T-helper 2 cell treated with Interferon-gamma antibody and Interleukin-4, amounts not matched to agents 100 ng/mL and 5 ng/mL, for 36 hours (primary cell): ENCODE measurements at regions not wholly inside any gene's neighbourhood (a gene's known extent, or its start where the extent isn't known, plus 50 kb on each side); places are given as distances from the start of the nearest gene placed in this dataset.

ENCODE experiments used
- intact Hi-C: fragments of 100-400 bp; cut with micrococcal nuclease; formaldehyde crosslinking; loops from one replicate; pipeline ENCODE4 v1.15.1; 2023

DNA sequence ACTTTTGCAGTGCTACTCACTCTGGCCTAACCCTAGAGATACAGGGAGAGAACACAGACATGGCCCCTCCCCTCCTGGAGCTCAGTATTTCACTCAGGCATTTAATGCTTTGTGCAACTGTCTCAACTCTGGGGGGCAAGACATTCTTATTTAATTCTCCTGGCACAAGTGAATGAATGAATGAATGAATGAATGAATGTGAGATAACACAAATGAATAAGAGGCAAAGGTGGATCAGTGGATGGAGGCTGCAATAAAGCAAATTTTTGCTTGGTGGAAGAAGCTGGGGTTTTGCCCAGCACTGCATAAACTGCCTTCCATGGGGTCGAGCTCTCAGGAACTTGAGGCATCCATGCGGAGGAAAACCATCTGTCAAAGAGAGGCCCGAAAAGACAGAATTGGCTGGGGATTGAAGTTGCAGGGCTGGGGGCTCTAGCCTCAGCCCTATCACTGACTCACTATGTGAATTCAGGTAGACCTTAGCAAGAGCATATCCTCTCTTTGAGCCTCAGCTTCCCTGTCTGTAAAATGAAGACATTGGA lies 441.4 kb upstream of the ZMIZ1 start:
- intact Hi-C loops = no loop called here

DNA sequence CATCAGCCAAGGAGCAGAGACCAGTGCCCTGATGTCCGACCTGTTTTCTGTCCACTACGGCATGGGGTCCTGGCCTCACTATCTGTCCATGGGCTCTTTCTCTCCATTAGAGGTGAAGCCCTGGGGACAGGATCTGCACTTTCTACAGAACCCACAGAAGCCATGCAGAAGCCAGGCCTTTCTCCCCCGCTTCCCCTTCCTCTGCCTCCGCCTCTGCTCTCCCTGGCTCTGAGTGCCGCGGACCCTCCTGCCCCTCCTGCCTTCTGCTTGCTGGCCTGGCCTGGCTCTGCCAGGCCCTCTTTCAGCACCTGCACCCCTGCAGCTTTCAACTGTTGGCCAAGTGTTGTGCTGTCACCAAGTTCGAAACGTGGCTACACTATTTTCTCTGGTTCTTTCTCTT lies 439.8 kb upstream of the ZMIZ1 start:
- intact Hi-C loops = no loop called here

DNA sequence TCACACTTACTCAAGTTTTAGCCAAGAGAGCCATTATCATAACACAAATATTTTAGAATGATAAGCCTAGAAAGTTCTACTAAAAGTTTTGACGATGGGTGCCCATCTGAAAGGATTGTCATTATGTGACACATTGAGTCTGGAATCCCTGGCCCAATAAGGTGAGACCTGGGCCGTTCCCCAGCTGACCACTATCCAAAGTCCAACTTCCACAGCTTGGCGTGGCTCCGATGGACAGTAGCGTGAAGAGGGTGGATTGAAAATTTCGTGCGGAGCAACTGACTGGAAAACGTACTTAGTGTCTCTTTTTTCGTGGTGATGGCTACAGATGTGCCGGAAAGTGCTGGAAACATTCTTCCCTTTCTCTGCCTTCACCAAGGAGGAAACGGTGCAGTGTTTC lies 439.0 kb upstream of the ZMIZ1 start:
- intact Hi-C loops = no loop called here

DNA sequence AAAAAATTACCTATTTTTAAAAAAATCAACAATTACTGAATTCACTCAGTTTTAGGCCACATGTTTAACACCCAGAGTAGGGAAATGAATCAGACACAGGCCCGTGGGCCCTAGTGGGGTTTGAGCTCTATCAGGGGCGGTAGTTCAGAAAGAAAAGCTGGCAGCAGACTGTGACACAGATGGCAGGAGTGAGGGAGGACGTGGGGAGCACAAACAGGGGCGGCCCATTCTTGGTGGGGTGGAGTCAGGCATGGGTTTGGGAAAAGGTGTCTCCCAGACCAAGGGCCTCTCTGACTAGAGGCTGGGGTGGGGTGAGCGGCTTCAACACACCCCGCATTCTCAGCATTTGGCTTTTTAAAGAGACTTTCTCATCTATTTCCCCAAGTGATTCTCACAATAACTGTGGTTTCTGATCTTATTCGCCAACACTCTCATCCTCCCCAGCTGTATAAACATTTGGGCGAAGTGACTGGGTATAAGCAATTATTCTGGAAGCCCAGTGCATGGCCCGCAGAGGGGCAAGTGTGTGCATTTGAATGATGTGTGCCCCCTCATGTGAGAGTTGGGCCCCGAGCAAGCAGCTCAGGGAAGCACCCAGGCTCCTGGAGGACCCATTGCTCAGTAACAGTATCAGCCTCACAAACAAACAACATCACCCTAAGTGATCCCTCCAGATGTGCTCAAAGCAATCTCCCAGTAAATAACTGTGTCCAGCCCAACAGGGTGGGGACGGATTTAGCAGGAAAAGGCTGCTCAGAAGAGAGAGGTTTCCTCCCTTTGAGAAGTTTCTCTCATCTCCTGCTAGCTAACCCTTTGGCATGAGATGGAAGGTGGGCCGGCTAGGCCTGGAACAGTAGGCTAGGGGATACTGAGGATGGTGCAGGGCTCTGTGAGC lies 437.6 kb upstream of the ZMIZ1 start:
- intact Hi-C loops = no loop called here

DNA sequence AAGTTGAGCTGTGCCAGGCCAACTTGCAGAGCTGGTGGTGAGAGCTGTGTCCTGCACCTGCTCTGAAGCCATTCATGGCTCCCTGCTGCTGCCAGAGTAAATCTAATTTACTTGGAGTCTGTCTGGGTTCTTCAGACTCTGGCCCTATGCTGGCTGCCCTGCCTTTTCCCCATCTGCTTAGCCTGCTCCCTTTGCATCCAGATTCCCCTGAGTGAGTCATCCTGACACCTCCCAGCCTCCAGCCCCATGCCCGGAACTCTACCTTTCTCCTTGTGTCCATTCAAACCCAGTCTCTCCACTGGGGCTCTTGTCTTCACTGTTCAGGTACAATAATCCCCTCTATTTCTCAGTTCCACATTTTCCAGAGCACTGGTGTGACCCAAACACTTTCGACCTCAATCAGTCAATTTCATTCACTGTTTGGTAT lies 434.4 kb upstream of the ZMIZ1 start:
- intact Hi-C loops = no loop called here

DNA sequence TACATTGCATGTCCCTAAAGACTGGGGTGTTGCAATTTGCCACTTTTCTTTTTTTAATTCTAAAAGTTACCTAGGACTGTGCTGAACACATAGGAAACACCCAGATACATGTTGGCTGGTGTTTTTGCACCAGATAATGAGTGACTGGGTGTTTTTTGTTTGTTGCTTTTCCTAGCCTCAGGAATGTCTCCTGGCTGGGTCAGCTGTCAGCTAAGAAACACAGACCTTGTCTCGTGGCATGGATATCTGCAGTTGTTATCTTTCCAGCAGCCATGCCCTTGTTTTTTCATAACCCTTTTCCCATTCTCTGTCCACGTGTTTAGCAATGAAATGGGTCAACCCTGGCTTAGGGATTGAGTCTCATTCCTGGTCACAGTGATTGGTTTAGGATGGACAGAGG lies 433.9 kb upstream of the ZMIZ1 start:
- intact Hi-C loops = no loop called here

DNA sequence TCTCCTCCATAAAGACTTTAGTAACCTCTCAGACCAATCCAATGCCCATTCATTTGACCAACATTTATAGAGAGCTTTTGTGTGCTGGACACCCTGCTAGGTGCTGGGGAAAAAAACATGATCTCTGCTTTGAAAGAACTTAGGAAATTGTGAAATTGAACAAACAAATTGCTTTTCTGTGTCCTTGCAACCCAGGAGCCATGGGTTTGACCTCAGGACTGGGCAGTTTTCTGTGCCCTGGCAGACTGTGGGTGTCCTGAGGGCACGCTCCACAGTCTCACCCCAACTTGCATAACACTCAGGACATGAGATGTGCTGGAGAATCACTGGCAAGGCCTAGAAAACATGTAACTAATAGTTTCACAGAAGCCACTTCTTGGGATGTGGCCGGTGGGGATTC lies 429.1 kb upstream of the ZMIZ1 start:
- intact Hi-C loops = no loop called here

DNA sequence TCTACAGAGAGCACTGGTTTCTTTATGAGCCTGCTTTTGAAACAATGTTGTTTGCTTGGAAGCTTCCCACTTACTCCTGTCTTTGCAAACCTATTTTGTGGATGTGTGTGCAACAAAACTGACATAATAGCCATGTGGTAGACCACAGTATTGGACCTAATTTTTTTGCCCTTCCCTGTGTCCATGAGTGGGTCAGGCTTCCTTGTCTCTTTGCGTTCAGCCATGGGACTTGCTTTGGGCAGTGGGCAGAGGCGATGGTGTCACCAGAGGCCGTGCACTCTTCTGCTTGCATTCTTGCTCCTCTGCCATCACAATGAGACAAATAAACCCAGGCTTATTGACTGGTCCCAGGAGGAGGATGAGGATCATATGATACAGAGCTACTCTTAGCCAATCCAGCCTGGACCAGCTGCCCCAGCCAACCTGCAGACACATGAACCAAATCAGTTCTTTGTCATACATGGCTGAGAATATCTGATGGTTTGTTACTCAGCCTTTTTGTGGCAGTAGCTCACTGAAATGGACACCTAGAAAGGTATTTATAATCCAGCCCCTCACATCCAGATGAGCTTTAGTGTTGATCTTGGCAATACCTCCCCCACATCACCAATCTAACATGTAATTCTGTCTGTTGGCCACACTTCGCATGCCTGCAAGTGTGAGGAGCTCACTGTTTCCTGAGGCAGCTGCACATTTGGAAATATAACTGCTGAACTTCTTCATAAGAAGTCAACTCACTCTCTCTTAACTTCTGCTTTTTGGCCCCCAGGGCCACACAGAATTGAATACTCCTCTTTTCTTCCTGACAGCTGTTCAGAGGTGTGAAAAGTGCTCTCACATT lies 427.8 kb upstream of the ZMIZ1 start:
- intact Hi-C loops = no loop called here

DNA sequence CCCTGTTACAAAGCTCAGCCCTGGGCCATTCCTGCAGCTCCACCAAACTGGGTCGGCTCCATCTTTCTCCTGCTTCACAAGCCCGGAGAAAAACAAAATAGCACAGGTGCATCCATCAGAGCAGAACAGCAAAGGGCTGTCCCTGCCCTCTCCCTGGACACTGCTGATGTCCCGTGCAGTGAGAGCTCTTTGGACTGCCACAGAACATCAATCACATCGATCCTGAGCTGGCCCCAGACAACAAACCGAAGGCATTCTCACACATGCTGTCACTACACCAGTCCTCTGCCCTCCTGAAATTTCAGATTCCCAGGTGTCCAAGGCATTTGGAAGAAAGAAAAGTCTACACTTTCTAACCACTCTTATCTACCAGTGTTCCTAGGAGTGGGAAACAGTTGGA lies 427.1 kb upstream of the ZMIZ1 start:
- intact Hi-C loops = no loop called here

DNA sequence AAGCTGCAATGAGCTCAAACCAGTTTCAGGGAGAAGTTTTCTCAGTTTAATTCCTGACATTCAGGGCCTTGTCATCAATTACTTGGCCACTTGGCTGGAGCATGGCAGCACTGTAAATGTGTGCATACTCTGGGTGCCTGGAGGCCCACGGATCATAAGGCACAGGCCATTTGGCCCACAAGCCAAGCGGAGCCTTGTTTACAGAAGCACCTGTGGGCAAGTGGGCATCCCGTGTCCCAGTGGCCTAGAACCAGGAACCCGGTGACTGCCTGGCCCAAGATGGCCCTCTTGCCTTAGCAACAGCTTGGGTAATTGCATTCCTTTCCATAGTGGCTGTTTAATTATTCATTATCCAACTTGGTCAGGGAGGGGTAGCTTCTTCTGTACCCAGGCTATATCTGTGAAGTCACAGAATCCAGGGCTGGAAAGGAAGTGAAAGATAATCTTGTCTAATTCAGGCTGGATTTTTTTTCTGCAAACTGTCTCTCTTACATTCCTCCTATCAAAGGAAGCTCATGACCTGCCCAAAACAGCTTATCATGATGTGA lies 426.4 kb upstream of the ZMIZ1 start:
- intact Hi-C loops = no loop called here

DNA sequence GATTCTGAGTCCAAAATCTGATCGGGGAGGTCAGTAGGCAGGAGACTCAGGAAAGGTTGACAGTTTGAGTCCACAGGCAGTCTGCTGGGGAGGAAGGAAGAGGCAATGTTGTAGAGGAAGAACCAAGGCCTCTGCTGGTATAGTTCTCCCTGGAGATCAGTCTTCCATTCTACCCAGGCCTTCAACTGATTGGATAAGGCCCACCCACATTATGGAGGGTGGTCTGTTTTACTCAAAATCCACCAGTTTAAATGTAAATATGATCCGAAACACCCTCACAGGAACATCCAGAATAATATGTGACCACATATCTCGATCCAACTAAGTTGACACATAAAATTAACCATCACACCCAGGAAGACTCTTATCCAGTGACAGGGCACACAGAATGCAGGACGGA lies 425.3 kb upstream of the ZMIZ1 start:
- intact Hi-C loops = no loop called here

DNA sequence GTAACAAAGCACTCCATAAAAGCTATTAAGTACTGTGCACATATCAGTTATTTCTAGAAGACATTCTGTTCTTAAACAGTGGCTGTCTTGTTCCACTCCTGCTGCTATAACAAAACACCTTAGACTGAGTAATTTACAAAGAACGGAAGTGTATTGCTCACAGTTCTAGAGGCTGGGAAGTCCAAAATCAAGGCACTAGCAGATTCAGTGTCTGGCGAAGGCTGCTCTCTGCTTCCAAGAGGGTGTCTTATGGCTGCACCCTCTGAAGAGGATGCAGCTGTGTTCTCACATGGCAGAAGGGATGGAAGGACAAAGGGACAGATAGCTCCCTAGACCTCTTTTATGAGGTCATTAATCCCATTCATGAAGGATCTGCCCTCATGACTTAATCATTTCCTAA lies 424.2 kb upstream of the ZMIZ1 start:
- intact Hi-C loops = no loop called here

DNA sequence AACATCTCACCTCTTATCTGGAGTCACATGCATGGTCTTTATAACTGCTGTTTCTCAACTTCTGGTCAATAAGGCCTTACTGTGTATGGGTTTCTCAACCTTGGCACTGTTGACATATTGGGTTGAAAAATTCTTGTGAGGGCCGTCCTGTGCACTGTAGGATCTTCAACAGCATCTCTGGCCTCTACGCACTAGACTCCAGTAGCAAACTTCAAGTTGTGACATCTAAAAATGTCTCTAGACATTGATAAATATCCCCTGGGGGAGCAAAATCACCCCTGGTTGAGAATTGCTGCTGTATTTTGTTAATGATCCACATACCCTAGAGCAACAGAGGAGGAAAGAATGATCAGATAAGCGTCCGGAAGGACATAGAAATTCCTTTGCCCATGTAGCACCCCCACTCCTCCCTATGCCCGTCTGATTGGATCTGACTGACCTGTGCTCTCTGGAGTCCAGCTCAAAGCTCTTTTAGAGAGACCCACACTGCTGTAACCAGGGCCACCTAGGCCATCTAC lies 423.5 kb upstream of the ZMIZ1 start:
- intact Hi-C loops = no loop called here

DNA sequence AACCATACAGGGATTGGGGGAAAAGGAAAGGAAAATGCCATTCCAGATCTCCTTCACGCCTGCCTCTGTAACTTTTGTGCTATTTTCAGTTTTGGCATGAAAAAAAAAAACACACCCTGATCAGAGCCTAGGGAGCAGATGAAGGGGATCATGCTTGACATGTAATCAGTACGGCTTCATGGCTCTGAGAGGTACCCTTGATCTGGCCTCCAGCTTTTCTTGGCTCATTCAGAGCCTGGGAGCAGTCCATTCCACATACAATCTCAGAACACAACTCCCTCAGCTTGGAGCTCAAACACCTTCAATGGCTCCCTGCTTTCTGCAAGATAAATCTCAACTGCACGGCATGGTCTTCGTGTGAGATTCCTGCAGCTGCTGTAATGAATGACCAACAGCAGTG lies 422.8 kb upstream of the ZMIZ1 start:
- intact Hi-C loops = no loop called here

DNA sequence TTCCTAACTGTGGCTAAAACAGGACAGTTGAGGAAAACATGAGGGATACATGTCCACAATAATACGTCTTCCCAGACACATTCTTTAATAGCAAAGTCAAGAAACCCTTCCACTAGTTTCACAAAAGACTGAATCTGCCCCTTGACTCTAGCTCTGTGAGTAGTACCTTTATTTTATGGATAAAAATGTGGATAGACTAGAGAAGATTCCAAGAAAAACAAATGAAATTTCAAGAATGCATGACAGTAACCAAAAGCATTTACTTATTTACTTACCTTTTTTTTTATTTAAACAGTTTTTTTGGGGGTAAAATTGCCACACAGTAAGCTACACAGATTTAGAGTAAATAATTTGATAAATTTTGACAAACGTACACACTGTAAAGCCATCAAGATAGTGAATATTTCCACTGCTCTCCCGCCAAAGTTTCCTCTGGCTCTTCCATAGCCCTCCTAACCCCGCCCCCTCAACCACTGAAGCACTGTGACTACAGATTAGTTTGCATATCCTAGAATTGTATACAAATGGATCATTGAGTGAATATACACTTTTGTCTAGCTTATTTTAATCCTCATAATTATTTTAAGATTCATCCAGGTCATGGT lies 420.4 kb upstream of the ZMIZ1 start:
- intact Hi-C loops = no loop called here

DNA sequence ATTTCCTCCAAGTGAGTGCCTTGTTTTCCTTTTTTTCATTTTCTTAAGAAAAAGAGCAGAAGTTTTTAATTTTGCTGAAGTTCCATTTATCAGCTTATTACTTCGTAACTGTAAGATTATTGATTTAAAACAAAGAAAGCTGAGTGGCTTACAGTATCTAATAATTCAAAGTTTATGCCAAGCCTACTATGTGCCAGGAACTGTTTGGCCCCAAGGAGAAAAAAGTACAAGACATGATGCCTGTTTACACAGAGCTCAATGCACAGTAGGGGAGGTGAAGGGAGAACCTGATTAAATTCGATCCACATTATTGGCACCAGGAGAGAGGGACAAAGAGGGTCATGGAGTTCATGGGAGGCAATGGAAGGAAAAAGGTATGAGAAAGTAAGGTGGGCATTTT lies 419.3 kb upstream of the ZMIZ1 start:
- intact Hi-C loops = no loop called here

DNA sequence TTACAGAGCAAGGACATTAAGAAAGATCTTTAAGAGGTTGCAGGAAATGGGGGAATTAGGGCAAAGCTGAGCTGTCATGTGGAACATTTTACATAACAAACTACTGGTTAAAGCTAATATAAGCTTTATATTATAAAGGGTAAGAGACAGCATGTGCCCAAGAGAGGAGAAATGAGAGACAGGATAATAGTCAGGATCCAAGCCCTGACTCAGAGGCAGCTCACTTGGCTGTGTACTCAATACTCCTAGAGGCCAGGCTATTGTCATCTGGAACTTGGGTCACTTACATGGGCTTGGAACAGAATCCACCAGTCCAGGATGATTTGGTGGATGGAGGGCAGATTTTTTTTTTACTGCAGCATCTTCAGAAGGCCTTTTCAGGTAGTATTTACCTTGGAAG lies 418.6 kb upstream of the ZMIZ1 start:
- intact Hi-C loops = loop anchor here (10.0 kb wide), 1 partner anchor 345 kb away; no protein-coding TSS in a partner anchor

DNA sequence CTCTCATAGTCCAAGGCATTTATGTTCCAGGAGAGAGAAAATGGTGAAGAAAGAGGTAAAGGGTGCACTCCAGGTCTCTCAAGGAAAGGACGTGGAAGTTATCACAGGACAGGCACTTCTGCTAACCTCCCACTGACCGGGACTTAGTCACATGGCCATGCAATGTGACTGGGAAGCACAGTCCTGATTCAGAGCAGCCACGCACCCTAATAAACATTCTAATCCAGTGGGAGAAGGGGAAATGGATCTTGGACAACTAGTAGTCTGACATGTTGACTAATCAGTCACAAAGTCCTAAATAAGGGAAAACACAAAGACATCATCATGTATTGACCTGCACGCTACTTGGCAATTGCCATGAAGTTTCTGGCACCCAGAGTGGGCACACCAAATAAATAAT lies 417.5 kb upstream of the ZMIZ1 start:
- intact Hi-C loops = loop anchor here (10.0 kb wide), 1 partner anchor 346 kb away; no protein-coding TSS in a partner anchor

DNA sequence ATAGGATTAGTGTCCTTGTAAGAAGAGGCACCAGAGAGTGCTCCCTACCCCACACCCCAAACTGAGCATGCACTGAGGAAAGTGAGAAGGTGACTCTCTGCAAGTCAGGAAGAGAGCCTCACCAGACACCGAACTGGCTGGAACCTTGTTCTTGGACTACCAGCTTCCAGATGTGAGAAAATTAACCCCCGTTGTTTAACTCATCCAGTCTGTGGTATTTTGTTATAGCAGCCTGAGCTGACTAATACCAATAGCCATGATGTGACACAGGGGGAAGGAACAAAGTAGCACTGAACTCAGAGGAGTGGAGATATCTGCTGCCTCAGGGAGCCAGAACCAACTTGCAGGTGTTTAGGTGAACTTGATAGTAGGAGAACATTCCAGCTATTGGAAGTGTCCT lies 415.2 kb upstream of the ZMIZ1 start:
- intact Hi-C loops = loop anchor here (10.0 kb wide), 1 partner anchor 349 kb away; no protein-coding TSS in a partner anchor

DNA sequence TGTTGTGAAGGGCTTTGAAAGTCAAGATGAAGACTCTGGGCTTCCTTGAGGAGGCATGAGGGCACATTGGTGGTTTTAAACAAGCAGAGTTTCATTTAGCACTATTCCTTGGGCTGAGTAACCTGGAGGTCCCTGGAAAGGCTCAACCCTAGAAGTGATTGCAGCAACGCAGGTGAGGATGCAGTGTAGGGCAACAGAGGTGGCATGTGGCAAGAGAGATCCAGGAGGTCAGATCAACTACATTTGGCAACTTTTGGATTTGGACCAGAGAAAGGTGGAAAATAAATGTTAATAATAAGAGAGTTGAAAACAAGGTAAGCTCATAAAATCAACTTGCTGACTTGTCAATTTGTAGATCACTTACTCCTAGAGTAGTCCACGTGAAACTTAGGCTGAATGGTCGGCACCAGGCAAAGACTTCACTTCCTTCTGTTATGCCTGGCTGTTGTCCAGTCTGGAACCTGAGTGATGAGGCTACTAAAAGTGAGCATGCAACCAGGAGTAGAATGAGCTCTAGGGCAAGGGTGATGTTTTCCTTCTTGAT lies 414.6 kb upstream of the ZMIZ1 start:
- intact Hi-C loops = loop anchor here (10.0 kb wide), 1 partner anchor 349 kb away; no protein-coding TSS in a partner anchor

DNA sequence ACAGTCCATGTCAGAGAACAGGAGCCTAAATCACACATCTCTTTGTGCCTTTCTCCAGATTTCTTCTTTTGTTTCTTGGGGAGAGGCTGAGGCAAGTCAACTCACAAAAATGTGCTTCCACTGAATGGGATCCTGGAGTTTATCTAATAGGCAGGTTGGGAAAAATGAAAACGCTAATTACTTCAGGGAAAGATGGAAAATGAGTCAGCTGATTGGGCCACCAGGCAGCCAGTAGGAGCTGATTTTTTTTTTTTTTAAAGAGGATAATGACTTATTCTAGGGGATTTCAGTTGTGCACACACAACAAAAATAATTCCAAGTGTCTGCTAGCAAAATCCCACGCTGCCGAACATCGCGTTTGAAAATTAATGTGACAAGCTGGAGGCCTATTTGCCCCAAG lies 412.8 kb upstream of the ZMIZ1 start:
- intact Hi-C loops = loop anchor here (10.0 kb wide), 1 partner anchor 351 kb away; no protein-coding TSS in a partner anchor
